ENCODE measurements at regions not wholly inside any gene's neighbourhood (a gene's known extent, or its start where the extent isn't known, plus 50 kb on each side); places are given as distances from the start of the nearest gene placed in this dataset.

DNA sequence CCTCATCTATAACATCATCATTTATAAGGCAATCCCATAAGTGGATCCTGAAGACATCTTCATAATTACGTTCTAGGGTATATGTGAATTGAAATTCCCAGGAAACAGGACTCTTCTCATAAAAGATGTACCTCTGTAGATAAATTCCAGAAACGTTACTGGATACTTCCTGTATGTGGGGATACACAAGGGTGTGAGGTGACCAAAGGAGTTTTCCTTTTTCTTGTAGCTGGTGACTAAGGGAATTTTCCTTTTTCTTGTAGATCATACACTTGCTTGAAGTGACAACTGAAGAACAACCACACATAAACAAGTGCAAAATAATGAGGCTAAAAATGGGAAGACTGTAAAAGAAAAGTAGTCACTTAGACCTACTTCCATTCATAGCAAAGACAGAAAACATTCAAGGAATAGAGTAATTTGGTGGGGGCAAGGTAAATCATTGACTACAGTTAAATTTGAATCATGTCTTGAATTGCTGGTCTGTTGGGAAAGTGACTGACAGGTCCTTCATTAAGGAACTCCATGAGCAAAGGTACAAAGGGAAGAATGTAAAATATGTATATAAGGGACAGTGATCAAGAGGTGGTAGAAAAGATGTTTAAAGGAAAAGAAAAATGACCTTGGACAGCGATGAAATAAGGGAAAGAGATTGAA lies 53.2 kb upstream of the UBE2E3 start:
- no peak overlapping the region for H3K27ac ChIP-seq (ENCODE audit: low read depth, low read length)
- Mint-ChIP-seq H3K4me3 (no peak overlapping the region), H3K27ac (no peak overlapping the region), H3K9me3 (no peaks in the 10 kb centered on the region), H3K4me1 (peaks cover 2% of the 10 kb centered on the region), H3K27me3 (ENCODE audit: insufficient read depth) (no peaks in the 10 kb centered on the region), H3K36me3 (ENCODE audit: low read depth) (no peaks in the 10 kb centered on the region)
- WGBS, 2 experiments (ENCODE audit: insufficient coverage in 1 of 2, insufficient read length in 1 of 2), result 86 to 94% methylated on average over 2 to 3 of the region's 3 CpGs
- H3K4me3 ChIP-seq (ENCODE audit: low read length), result no peak overlapping the region
- no peaks in the 10 kb centered on the region for H3K4me1 ChIP-seq (ENCODE audit: control insufficient read depth, insufficient read depth, low read length)
- TF ChIP-seq, protein P1, sequence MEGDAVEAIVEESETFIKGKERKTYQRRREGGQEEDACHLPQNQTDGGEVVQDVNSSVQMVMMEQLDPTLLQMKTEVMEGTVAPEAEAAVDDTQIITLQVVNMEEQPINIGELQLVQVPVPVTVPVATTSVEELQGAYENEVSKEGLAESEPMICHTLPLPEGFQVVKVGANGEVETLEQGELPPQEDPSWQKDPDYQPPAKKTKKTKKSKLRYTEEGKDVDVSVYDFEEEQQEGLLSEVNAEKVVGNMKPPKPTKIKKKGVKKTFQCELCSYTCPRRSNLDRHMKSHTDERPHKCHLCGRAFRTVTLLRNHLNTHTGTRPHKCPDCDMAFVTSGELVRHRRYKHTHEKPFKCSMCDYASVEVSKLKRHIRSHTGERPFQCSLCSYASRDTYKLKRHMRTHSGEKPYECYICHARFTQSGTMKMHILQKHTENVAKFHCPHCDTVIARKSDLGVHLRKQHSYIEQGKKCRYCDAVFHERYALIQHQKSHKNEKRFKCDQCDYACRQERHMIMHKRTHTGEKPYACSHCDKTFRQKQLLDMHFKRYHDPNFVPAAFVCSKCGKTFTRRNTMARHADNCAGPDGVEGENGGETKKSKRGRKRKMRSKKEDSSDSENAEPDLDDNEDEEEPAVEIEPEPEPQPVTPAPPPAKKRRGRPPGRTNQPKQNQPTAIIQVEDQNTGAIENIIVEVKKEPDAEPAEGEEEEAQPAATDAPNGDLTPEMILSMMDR (conservative IDR thresholded peaks at IDR 0.05), result no peak
- no peaks in the 10 kb centered on the region for H3K9me3 ChIP-seq (ENCODE audit: control insufficient read depth, low read length)
- H3K36me3 ChIP-seq (ENCODE audit: control insufficient read depth, insufficient read depth, low read length), result no peaks in the 10 kb centered on the region
- H3K9ac ChIP-seq (ENCODE audit: extremely low read depth, low read length, poor library complexity, severe bottlenecking), result no peak overlapping the region
- H3K27me3 ChIP-seq (ENCODE audit: control insufficient read depth, insufficient read depth, low read length, poor library complexity, severe bottlenecking), result no peaks in the 10 kb centered on the region
- no peak for DNase-seq

DNA sequence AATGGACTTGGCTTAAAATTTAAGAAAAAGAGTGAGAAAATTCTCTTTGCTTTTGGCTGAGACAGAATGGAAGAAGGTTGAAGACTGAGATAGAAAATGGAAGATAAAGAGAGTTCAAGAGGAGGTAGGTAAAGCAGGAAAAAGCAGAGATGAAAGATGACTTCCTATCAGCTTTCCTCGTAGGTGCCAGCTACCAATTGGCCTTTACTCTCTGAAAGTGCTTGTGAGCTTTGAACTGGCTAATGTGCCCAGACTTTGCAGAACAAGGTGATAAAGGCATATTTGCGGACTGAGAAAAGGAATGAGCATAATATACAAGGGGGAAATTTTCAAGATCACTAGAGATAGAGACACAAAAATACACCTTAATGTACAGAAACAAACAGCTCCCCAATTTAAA lies 54.7 kb upstream of the UBE2E3 start:
- Histone ChIP-seq H3K36me3 (ENCODE audit: control insufficient read depth, insufficient read depth, low read length) (no peaks in the 10 kb centered on the region), H3K9ac (ENCODE audit: extremely low read depth, low read length, poor library complexity, severe bottlenecking) (no peak overlapping the region), H3K4me3 (ENCODE audit: low read length) (no peak overlapping the region), H3K9me3 (ENCODE audit: control insufficient read depth, low read length) (no peaks in the 10 kb centered on the region), H3K27me3 (ENCODE audit: control insufficient read depth, insufficient read depth, low read length, poor library complexity, severe bottlenecking) (no peaks in the 10 kb centered on the region), H3K27ac (ENCODE audit: low read depth, low read length) (no peak overlapping the region), H3K4me1 (ENCODE audit: control insufficient read depth, insufficient read depth, low read length) (no peaks in the 10 kb centered on the region)
- no peaks in the 10 kb centered on the region for H3K36me3 Mint-ChIP-seq (ENCODE audit: low read depth)
- no peak for DNase-seq
- peaks cover 2% of the 10 kb centered on the region for H3K4me1 Mint-ChIP-seq
- H3K27me3 Mint-ChIP-seq (ENCODE audit: insufficient read depth), result no peaks in the 10 kb centered on the region
- WGBS, 2 experiments (ENCODE audit: insufficient coverage in 1 of 2, insufficient read length in 1 of 2), result 90% methylated on average over 2 of the region's 2 CpGs; no CpG with 5 or more reads in 1 of the 2 experiments
- no peaks in the 10 kb centered on the region for H3K9me3 Mint-ChIP-seq
- H3K4me3 Mint-ChIP-seq, result no peak overlapping the region
- no peak overlapping the region for H3K27ac Mint-ChIP-seq
- TF ChIP-seq, protein P1 (conservative IDR thresholded peaks at IDR 0.05), result no peak

DNA sequence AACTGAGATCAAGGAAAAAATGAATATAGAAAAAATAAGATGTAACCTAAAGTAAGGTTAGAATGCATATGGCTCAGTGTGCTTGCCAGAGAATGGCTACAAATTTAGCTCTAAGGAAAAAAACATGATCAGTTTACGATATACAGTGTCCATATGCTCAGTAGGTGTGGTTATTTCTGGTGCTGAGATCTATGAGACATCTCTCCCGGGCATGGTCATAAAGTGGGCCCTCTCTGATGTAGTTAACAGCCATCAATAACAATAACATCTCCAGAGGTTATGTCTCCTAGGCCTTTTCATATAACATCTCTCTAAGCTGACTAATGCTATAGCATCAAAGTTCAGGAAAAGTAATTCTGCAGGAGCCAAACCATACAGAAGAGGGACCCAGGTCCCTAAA lies 56.3 kb upstream of the UBE2E3 start:
- H3K4me3 Mint-ChIP-seq, result no peak overlapping the region
- no peaks in the 10 kb centered on the region for H3K36me3 Mint-ChIP-seq (ENCODE audit: low read depth)
- Histone ChIP-seq H3K36me3 (ENCODE audit: control insufficient read depth, insufficient read depth, low read length) (no peaks in the 10 kb centered on the region), H3K9me3 (ENCODE audit: control insufficient read depth, low read length) (no peaks in the 10 kb centered on the region), H3K9ac (ENCODE audit: extremely low read depth, low read length, poor library complexity, severe bottlenecking) (no peak overlapping the region), H3K27ac (ENCODE audit: low read depth, low read length) (no peak overlapping the region), H3K4me1 (ENCODE audit: control insufficient read depth, insufficient read depth, low read length) (no peaks in the 10 kb centered on the region), H3K27me3 (ENCODE audit: control insufficient read depth, insufficient read depth, low read length, poor library complexity, severe bottlenecking) (no peaks in the 10 kb centered on the region), H3K4me3 (ENCODE audit: low read length) (no peak overlapping the region)
- TF ChIP-seq, protein P1 (conservative IDR thresholded peaks at IDR 0.05), result no peak
- H3K27ac Mint-ChIP-seq, result no peak overlapping the region
- peaks cover 2% of the 10 kb centered on the region for H3K4me1 Mint-ChIP-seq
- no peaks in the 10 kb centered on the region for H3K9me3 Mint-ChIP-seq
- no peak for DNase-seq
- H3K27me3 Mint-ChIP-seq (ENCODE audit: insufficient read depth), result no peaks in the 10 kb centered on the region
- WGBS, 2 experiments (ENCODE audit: insufficient coverage in 1 of 2, insufficient read length in 1 of 2), result 89% methylated on average over 2 of the region's 2 CpGs; no CpG with 5 or more reads in 1 of the 2 experiments
